SHP77 treated with DMSO at 0.1 percent for 48 hours (cell line): ENCODE measurements at regions not wholly inside any gene's neighbourhood (a gene's known extent, or its start where the extent isn't known, plus 50 kb on each side); places are given as distances from the start of the nearest gene placed in this dataset.
"Not testable (repeated sequence)": the region's sequence is repeated elsewhere in the genome, so short reads cannot be mapped to it uniquely, and the experiment has no call there.

Experiments
- DNase-seq: peaks from one replicate; lab custom pipeline; 2025; lab: John Stamatoyannopoulos, UW

DNA sequence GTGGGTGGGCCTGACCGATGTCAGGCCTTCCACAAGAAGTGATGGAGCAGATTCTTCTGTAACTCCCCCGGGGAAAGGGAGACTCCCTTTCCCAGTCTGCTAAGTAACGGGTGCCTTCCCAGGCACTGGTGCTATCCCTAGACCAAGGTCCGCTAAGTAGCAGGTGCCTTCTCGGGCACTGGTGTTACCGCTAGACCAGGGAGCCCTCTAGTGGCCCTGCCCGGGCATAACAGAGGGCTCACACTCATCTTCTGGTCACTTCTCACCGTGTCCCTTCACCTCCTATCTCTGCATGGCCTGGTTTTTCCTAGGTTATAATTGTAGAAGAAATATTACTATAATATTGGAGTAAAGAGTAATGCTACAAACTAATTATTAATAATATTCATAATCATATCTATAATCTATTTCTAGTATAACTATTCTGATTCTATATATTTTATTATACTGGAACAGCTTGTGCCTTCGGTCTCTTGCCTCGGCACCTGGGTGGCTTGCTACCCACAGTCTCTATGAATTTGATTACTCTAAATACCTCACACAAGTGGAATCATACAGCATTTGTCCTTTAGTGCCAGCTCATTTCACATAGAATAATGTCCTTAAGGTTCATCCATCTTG lies 1378.7 kb downstream of the XPNPEP1 start:
- peak; percentile 16 for DNase-seq

DNA sequence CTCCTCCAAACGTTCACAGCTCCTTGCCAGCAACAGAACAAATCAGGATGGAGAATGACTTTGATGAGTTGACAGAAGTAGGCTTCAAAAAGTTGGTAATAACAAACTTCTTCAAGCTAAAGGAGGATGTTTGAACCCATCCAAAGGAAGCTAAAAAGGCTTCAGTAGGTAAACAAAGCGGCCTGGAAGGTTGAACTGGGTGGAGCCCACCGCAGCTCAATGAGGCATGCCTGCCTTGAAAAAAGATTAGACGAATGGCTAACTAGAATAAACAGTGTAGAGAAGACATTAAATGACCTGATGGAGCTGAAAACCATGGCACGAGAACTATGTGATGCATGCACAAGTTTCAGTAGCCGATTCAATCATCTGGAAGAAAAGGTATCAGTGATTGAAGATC lies 1369.0 kb upstream of the SORCS1 start:
- DNase-seq, result not testable (repeated sequence)

DNA sequence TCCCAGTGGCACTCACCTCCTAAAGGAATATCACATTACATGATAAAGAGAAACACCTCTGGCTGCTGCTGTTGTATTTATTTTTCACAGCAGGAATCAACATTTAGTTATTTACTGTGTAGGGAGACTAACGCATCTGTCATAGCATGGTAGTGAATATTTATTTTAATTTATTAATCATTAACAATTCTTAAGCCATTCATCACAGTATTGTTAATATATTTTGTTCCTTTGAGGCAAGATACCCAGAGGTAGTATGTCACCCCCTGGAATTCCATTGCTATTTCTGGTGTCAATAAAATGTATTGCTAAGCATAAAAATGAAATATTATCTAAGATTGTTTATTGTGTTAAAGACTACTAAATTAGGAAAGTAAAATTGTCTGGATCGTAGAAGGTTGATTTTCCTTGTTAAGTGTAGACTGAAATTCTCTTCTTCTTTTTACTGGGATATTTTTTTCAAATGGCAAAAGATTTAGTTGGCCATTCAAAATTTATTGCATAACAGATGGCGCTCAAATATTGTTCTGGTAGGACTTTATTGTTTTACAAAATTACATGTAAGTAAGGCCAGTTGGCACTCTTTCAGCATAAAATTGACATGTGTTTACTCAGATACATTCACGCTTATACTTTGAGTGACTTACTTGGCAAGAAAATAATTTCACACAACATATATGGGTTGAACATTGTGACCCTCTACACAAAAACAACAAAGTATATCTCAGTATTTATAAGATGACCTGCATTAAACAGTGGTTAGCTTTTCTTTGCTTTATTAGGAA lies 1358.7 kb upstream of the SORCS1 start:
- no peak for DNase-seq

DNA sequence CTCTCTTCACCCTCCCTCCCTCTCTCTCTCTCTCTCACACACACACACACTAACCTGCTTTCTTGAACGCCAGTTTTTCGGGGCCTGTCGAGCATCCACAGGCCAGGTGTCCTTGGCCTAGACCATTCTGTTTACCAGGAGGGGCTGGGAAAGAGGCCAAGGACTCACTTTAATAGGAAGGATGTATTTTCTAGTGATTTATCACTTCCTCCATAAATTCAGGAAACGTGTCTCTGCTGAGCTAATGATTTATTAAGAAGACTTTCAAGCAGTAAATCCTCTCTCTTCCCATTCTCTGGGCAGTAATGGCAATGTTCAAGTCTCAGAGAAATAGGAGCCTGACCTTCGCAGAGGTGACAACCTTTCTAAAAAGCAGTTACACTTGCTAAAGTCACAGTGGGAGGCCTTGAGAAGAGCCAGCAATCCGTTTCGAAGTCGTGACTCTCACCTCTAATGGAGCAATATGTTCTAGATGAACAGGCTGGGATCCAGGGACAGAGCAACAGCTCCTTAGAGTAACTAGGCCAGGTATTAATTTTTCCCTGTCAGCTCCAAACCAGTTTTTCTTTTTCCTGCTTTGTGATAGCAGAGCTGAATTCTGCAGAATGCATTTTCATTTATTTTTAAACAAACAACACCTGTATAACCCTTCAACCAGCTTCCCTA lies 1357.5 kb upstream of the SORCS1 start:
- DNase-seq, result no peak

DNA sequence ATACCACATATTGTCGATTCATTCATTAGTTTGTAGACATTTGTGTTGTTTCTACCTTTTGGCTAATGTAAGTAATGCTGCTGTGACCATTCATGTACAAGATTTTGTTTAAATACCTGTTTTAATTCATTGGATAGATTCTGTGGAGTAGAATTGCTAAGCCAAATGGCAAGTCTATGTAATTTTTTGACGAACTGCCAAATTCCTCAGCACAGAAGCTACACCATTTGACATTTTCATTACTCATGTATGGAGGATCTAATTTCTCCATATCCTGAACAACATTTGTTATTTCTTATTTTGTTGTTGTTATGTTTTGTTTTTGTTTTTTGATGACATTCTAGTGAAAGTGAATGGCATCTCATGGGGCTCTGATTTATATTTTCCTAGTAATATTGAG lies 1351.3 kb upstream of the SORCS1 start:
- DNase-seq, result no peak

DNA sequence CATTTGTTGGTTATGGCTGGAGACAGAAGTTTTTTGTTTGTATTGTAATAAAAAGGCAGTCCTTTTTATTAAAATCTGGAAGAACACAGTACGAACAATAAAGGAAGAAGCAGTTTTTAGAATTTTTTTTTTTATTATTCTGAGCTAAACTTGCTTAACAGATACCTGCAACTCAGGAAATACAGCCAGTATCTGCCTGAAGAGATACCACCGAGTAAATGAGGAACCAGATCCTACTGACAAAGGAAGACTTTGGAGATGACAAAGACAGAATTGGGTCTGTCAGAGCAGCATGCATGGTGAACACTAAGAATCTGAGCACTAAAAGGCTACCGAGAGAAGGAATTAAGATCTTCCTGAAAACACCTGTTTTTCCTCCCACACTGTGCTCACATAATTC lies 1335.9 kb upstream of the SORCS1 start:
- DNase-seq, result no peak

DNA sequence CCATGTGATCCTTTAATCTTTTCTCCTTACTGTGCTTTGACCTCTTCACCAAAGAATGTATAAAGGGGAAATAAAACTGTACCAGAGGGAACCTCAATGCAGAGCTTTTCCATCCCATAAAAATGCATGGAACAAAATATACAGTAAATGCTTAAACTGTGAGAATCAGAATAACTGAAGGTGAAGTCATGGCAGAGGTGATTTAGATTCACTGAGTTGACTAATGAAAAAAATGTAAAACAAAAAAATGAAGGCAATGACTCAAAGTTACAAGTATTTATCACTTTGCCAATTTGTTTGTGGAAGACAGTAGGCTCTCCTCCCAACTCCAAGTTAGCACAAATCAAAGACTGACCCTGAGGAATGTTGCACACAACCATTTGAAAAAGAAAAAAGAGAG lies 1331.6 kb upstream of the SORCS1 start:
- no peak for DNase-seq

DNA sequence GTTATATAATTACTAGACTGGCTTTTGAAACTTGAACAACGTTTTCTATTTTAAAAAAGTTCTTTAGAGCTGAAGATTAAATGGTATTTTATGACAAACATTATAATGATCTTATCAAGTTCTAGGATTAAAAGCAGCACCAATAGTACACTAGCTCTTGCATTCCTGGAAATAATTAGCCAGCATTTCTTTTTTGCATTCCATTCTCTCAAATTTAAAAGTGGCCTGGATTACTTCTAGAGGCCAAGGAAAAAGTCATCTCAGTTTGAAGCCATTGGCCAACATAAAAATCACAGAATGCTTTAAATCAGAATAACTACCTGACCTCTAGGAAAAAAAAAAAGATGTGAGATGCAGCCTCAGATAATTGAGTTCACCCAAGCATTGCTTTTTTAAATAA lies 1326.4 kb upstream of the SORCS1 start:
- no peak for DNase-seq

DNA sequence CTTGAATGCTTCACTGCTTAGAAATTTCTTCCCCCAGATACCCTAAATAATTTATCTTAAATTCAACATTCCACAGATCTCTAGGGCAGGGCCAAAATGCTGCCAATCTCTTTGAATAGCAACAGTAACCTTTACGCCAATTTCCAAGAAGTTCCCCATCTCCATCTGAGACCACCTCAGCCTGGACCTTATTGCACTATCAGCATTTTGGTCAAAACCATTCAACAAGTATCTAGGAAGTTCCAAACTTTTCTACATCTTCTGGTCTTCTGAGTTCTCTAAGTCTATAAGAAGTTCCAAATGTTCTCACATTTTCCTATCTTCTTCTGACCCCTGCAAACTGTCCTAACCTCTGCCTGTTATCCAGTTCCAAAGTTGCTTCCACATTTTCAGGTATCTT lies 1306.9 kb upstream of the SORCS1 start:
- DNase-seq, result no peak

DNA sequence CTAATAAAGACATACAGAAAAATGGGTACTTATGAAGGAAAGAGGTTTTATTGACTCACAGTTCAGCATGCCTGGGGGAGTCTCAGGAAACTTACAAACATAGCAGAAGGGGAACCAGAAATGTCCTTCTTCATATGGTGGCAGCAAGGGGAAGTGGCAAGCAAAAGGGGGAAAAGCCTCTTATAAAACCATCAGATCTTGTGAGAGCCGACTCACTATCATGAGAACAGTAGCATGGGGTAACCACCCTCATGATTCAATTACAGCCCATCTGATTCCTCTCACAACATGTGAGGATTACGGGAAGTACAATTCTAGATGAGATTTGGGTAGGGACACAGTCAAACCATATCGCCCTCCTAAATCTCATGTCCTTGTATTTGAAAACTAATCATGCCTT lies 1305.4 kb upstream of the SORCS1 start:
- DNase-seq, result no peak

DNA sequence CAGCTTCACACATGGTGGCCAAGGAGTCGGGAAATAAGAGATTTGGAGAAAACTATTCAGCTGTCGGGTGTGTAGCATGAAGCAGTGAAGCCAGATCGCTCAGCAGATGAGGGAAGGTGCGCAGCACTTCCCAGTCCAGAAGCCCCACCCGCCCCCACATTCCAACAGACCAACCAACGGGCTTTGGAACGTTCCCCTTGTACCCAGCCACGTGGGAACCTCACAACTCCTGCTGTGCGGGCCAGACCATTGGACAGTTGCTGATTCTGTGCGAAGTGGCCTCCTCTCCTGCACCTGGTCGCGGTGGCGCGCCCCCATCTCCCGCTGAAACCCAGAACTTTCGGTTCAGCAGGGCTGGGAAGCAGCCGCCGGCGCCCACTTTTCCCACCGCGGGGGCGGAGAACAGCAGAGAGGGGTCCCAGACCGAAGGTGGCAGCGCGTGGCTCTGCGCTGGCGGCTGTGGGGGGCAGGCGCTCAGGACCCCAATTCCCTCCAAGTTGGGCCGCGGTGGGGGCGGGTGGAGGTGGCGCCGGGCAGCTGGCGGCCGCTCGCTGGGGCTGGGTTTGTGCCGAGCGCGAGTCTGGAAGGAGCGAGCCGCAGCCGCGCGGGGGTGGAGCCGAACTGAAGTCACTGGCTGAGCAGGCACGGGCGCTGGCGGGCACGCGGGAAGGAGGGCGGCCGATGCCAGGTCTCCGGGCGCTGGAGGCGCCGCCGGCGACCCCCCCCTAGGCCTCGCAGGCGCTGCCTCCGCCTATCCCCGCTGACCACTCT lies 1301.5 kb upstream of the SORCS1 start:
- no peak for DNase-seq

DNA sequence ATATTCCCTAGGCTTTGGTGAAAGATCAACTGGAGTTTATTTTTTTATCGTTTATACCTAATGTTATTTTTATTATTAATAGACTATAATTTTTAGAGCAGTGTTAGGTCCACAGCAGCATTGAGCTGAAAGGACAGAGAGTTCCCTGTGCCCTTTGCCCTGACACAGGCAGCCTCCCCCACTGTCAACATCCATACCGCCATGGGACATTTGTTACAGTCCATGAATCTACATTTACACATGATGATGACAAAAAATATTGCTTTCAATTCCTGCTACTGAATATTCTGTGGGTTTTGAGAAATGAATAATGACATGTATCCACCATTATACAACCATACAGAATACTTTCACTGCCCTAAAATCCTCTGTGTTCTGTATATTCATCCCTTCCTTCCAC lies 1297.5 kb upstream of the SORCS1 start:
- DNase-seq, result no peak

DNA sequence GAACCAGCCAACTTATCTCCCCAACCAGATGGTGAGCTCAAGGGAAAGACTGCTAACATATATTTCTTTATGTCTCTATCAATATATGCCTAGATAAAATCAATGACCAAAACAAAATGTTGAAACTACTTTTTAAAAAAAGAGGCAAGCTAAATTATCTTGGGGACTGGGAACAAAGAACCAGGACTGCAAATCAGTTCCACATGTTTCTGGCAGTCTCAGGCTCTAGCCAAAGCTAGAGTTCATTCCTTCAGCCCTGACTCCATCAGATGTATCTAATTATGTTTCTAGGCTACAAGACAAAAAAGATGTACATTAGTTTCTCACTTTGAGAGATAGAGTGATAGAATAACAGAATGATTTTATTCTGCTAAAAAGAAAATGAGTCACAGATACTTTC lies 1290.3 kb upstream of the SORCS1 start:
- no peak for DNase-seq

DNA sequence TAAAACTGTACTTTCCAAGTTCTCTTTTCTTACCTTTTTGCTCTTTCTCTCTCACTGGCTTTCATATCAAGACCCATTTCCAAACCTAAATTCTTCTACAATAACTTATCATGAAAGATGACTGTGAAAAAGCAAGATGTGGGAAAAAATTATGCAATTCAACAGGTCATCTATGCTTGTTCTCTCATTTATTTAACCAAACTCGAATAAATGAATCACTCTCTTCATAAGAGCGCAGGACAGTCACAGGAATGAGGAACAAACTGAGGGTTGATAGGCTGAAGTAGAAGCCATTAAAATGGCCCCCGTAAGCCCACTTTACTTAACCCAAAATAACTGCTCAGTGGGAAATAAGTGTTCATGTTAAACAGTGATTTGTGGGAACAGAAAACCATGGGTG lies 1289.7 kb upstream of the SORCS1 start:
- DNase-seq, result no peak

DNA sequence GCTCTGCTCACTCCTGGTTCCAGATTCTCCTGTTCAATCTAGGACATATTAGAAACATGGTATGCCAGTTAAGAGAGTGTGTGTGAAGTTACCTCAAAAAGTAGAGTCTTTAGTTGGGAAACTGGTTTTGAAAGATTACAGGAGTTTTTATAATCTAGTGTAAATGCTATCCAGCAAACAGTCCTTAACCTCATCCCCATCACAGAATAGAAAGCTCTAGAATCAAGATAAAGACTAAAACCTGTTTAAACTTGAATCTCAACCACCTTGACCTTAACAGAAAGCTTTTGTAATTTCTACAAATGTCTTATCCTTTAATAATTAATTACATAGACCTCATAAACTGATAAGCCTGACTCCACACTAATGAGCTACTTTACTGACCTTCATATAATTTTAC lies 1288.7 kb upstream of the SORCS1 start:
- no peak for DNase-seq

DNA sequence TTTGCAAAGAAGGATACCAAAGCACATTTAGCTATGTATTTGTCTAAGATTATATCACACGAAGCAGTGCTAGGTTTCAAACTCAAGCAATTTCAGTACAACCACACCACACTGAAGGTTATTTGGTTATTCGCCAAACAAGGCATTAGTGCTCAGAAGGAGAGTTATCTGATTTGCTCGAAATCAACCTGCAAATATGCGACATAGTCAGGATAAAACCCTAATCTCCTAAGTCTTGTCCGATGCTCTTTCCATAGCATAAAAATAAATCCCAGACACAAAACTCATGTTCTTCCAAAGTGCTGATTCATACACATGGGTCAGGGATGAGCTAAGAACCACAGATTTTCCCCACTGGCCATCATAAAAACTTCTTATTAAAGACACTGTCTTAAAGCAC lies 1288.0 kb upstream of the SORCS1 start:
- no peak for DNase-seq

DNA sequence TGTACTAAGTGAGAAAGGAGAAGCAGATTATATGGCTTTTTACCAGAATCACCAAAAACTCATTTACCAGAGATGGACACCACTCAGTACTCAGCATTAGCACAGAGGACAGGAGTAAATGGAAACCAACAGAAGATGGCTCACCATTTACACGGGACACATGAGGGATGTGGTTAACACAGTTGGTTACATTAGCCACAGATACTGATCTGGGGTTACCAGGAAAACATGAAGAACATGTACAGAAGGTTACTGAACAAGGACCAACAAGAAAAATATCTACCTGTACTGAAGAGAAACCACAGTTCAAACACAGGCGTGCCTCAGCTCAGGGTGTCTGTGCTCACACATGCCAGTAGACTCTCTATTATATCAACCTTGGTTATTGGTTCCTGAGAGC lies 1285.8 kb upstream of the SORCS1 start:
- DNase-seq, result no peak

DNA sequence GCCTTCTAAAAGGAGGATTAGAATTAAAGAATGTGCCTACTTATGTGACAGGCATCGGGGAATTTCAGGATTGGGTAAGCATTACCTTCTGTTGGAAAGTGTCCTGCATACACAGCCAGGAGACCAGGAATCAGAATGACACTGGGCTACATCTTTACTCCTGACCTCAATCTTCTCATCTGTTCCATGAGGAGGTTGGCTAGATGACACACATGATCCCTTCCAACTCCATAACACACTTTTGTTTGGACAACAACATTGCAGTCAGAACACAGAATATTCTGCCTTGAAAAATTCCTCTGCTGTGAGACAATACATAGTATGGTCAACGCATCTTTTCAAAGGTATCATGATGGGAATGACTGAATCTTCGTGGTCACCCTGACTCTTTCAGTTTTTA lies 1281.2 kb upstream of the SORCS1 start:
- no peak for DNase-seq

DNA sequence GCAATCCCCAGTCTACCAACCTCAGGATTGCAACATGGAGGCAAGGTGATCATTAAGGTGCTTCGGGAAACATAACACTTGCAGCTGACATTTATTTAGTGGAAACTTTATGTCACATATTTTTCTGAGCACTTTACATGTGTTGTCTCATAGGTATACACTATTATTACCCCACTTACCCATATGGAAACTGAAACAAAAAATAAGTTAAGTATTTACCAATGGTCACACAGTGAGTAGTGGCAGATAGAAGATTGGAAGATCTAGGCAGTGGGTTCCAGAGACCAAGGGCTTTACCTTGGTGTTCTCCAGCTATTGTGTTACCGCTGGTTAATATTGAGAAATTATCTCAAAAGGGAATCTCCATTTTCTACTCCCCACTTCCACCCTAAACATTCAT lies 1279.1 kb upstream of the SORCS1 start:
- DNase-seq, result no peak

DNA sequence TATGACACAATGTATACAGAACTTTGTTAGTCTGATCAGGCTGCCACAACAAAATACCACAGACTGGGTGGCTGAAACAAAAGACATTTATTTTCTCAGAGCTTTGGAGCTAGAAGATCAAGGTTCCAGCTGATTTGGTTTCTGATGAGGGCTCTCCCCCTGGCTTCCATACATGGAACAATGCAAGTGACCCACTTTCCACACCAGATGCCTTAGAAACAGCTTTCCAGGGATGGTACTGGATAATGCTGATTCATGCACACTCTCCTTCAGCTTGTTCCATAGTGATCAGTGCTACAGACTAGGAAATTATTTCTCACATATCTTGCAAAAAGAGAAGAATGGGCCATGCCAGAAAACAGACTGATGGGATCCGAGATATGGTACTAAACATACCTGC lies 1274.9 kb upstream of the SORCS1 start:
- no peak for DNase-seq

DNA sequence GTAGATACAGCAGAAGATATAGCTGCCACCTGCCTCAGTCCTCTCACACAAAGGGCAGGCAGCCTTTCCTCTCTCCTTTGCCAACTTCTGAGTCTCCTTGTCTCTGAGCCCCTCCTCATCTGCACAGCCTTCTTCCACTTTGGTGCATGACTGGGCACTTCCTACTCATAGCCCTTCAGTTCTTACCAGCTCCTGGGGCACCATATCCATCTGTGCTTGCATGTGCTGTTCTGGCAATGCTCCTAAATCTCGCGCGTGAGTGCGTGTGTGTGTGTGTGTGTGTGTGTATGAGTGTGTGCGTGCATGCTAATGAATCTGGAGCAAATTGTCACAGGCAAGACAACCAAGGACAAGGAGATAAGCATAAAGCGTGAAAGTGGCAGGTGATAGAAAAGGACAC lies 1271.6 kb upstream of the SORCS1 start:
- DNase-seq, result no peak

DNA sequence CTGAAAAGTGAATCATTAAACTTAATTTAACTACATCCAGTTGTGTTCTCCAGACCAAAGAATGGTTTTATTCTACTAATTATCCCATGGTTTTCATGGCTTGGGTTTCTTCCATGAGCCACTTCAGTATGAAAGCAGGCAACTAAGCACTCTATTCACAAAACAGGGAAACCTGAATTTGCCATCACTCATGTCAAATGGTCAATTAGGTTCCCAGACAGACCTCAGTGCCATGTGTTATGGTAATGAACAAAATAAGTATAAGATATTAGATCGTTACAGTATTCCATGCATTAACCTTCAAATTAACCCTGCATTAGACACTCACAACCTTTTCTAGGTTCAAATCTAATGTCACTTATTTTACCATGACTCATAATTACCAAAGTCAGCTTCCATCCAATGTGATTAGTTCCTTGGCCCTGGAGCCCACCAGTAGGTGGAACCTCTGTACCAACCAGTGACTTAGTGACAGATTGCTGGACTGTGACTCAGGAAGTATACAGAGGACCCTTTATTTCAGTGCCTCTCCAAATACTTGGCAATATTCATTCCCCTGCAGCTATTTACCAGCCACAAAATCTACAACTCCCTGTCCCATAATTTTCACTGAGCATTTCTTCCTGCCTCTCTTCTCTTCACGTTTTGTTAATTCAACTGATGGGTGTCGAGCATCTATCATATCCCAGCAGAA lies 1270.2 kb upstream of the SORCS1 start:
- DNase-seq, result no peak
